Inflammatory macrophage treated with lipopolysaccharide for 4 hours (primary cell): ENCODE measurements at regions not wholly inside any gene's neighbourhood (a gene's known extent, or its start where the extent isn't known, plus 50 kb on each side); places are given as distances from the start of the nearest gene placed in this dataset.

ENCODE experiments used
- DNase-seq: peaks from one replicate; pipeline ENCODE4 v3.0.0-alpha.2; 2020

DNA sequence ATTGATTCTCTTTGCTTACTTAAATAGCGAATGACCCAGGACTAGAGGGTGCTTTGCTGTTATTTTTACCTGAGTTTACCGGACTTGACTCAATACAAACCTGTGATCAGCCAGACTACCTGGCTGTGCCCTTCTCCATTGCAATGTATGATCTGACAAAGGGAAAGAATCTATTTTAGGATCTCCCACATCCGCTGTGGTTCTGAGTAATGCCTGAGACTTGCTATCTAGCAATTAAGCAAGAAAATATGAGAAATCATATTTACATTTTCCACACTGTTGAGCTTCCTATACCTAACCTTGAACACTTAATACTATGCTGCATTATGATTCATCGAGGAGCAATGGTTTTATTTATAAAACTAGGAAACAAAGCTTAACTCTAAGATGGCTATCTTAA lies 215.2 kb downstream of the RAD51AP2 start:
- no peak for DNase-seq

DNA sequence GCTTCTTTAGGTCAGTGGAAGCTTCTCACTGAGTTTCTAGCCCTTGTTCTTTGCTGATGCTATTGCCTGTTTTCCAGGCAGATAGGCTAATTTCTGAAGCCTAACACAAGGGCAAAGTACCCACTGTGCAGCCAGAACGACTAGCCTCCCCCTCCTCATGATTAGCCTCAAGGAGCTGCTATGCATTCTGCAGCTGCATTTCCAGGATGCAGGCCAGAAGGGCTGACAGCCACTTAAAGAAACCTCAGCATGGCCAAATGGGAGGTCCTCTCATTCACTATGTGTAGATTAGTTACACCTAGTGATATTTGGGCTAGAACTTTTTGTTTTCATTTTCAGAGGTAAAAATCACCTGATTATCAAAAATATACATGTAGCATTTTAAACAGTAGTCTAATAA lies 216.0 kb downstream of the RAD51AP2 start:
- DNase-seq, result no peak

DNA sequence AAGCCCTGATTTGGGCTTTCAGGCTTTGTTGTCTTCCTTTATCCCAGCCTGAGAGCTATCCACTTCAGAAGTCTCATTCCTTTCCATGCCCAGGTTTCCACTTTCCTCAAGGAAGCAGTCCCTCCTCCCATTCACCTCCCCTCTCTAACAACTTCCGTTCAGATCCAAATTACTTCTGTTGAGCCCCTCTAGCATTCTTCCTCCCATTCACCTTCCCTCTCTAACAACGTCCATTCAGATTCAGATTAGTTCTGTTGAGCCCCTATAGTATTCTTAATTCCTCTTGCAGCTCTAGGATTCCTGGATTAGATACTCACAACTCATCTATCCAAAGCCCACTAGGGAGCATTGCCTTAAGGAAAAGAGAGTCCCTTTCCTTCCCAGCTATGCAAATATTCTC lies 216.8 kb downstream of the RAD51AP2 start:
- no peak for DNase-seq

DNA sequence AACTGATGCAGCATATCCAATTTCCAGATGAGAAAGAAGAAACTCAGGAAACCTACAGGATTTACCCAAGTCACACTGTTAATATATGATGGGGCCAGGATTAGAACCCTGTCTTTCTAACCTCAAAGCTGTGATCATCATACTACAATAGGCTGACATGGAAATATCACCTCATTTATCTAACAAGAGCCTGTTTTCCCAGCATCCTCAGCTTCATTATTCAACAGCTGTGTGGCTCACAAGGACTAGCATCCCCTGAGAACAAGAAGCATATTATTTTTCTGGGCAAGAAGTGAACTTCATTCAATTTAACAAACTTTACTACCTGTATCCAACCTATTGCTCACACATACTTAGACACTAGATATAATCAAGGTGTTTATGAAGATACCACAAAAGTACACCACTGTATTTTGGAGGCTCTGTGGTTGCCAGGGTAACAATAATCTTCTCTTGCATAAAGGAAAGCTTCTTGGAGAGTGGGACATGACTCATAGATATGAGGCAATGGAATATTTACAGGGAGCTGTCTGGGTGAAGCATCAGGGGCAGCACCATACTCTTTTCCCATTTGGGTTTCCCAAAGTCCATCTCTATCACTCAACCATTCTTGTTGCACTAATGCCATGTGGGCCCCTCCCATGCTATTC lies 218.2 kb downstream of the RAD51AP2 start:
- DNase-seq, result peak; percentile 6

DNA sequence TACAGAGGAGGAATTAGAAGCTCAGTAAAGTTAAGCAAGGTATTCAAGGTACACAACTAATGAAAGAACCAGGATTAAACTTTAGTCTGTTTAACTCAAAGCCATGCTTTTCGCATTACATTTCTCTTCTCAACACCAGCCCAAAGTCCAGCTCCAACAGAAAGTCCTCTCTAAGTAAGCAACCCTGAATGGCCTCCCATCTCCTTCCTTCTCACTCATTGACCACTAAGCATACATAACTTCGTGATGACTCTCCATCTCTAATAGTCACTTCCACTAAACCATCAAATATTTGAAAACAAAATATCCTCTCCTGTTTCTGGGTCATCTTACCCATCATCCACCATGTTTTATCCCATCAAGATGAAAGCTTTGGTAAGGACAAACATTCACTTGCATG lies 219.8 kb downstream of the RAD51AP2 start:
- no peak for DNase-seq

DNA sequence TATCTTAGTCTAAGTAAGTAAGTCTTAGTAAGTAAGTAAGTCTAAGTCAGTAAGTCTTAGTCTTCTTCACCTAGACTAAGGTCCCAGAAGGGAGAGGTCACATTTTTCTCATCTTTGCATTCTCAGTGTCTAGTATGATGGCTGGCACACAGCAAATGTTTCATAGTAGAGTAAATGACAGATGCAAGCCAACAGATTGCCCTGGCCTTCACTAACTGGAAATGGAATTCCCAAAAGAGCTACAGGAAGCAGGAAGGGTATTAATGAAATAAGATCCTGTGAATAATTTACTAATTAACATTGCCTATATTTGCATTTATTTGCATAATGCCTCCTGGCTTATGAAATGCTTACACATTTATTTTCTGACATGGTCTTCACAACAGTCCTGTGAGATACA lies 221.6 kb downstream of the RAD51AP2 start:
- DNase-seq, result no peak

DNA sequence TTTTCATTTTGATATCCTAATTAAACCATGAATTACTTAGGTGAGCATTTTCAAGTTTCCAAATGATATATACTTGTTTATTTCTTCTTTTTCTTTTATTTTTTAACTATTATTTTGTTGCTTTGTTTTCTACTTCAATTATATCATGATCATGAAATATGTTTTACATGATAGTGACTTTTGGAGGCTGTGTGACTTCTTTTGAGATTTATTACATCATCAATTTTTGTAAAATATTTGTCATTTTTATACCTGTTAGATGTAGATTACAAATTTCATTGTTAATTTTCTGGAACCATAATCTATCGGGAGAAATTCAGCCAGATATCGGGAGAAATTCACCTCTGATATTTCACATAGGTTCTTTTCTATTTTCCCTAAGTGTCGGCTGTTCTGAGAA lies 228.6 kb downstream of the RAD51AP2 start:
- no peak for DNase-seq

DNA sequence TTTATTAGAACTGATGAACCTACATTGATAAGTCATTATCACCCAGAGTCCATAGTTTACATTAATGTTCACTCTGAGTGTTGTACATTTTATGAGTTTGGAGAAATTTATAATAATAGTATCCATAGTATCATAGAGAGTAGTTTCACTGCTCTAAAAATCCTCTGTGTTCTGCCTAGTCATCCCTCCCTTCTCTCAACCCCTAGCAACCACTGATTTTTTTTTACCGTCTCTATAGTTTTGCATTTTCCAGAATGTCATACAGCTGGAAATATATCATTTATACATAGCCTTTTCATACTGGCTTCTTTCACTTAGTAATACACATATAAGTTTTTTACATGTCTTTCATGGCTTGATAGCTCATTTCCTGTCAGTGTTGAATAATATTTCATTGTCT lies 231.1 kb downstream of the RAD51AP2 start:
- no peak for DNase-seq

DNA sequence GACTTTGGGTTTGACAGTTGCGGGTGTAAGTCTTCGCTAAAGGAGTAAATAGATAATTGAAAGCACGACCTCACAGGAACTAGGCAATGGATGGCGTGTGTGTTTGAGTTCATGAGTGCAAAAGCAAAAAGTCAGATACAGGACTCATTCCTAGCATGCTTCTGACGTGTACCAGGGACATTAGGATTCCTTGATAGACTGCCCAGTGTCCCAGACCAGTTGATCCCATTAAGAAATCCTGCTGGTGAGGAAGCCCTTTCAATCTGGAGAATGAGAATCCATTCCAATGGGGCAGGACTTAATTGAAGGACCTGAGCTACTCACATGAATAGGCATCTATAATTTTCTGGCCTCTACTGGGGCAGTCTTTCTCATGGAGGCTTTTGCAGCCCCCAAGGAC lies 235.4 kb downstream of the RAD51AP2 start:
- DNase-seq, result no peak

DNA sequence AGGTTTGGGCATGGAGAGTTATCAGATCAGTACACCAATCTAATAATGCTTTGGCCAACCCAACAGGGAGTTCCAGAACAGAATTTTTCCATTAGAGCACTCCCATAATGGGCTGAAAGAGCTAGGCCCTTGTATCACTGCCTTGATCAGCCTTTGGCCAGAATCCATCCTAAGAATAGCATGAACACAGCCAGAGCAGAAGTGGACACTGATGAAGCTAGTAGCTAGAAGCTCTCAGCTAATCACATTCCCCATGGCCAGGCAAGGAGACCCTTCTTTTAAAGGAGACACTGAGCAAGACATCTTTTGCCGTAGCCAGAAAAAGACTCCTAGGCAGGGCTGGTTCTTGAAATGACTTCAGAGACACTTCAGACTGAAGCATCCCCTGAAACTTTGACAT lies 236.0 kb downstream of the RAD51AP2 start:
- DNase-seq, result no peak

DNA sequence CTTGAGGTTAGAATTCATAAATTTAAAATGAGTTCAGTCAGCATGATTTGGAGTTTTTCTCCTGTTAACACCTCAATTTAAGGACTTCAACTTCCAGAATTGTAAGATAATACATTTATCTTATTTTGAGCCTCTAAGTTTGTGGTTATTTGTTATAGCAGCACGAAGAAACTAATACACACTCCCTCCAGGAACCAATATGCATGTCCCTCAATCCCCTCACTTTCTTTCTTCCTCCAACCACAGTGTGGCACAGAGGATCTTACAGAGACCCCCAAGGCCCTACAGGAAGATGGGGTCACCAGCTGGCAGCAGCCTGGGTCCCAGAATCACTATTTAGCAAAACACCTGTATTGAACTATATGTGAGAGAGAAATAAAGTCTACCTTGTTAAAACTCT lies 242.0 kb downstream of the RAD51AP2 start:
- DNase-seq, result no peak

DNA sequence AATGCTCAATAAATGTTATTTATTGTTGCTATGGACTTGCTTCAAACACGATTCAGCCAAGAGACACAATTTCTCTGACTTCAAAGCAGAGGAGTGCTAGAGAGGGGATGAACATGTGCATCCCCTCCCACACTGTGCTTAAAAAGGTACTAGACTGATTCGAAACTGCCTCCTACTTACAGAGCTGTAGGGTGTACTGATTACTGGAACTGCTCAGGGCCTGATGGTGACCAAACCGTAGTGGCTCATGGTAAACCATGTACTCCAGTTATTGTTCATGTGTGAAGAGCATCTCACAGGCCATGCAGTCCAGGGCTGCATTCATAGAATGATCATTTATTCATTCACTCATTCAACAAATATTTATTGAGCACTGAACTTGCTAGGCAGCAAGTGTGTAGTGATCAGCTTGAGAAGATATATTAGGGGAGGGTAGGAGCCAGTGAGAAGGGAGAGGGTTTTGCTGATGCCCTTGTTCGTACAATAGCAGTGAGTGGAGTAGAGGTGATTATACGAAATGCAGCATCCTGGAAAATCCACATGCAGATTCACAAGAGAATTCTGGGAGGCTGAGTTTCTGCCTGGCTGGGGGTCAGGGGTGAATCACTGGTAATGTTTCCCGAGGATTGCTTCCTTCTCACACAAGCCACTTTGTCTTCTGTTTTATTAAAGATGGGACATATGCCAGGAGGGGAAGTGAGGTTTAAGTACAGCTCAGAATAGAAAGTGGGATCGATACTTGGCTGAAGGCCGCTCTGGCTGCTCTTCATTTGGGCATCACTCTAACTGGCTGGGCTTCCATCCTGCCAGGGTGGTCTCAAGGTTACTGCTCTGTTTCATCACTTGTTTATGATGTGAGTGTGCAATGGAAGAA lies 245.4 kb downstream of the RAD51AP2 start:
- DNase-seq, result no peak

DNA sequence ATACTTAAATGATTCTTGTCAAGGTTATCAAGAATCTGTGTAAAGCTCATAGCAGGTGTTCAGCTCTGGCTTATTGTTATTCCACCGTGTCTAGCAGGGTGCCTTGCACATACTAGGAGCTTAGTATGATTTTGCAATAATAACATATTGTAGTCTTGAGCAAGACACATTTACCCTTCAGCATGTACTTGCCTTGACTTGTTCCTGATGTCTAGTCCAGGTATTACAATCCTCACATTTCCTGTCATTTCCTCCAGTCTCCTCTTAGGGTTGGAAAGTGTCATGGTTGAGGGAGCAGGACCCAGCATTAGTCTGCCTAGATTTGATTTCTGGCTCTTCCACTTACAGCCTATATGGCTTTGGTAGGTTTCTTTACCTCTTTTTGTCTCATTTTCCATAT lies 246.1 kb downstream of the RAD51AP2 start:
- DNase-seq, result no peak

DNA sequence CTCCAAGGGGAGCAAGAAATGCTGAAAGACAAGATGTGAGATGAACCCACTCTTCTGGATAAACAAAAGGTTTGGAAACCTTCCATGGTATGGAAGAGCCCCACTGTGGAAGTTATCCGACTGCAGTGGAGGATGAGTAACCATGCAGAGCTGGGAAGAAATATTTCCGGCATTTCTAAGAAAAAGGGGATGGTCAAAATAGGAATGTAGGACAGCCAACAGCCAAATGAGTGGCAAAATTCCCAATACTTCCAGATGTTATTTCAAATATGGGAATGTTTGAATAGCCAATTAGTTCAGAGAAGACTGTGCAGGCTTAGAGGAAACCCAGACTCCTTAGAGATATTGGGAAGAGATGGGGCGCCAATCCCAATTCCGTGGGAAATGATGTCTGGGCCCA lies 246.8 kb downstream of the RAD51AP2 start:
- DNase-seq, result no peak

DNA sequence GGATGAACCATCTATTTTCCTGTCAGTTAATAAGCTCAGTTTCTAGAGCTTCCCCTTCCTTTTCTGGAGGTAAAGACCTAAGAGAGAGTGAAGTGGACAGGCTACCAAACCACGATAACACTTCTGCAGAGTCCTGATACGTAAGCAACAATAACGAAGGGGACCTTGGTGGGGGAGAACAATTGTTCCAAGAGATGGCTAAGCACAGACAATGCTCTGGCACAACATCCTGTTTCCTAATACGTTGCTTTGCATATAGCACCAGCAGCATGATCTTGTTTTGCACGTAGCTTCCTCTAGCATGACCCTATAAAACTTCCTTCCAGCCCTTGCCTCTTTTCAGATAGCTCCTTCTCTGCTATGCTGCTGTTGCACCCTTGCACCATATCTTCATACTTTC lies 247.3 kb downstream of the RAD51AP2 start:
- DNase-seq, result peak; percentile 18

DNA sequence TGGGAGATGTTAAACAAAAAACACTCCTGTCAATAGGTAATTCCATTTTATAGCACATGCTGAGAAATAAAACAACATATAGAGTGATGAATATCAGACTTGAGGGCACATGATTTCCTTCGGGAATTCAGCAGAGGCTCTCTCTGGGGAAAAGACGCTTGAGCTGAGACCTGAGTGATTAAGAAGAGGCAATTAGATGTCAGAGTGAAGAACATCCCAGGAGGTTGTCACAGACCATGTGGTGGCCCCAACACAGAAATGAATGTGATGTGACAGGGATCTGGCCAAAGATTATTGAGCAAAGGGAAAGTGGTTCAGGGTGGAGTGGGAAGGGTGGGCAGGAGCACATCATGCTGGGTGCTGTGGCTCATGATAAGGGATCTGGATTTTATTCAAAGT lies 254.7 kb downstream of the RAD51AP2 start:
- DNase-seq, result no peak

DNA sequence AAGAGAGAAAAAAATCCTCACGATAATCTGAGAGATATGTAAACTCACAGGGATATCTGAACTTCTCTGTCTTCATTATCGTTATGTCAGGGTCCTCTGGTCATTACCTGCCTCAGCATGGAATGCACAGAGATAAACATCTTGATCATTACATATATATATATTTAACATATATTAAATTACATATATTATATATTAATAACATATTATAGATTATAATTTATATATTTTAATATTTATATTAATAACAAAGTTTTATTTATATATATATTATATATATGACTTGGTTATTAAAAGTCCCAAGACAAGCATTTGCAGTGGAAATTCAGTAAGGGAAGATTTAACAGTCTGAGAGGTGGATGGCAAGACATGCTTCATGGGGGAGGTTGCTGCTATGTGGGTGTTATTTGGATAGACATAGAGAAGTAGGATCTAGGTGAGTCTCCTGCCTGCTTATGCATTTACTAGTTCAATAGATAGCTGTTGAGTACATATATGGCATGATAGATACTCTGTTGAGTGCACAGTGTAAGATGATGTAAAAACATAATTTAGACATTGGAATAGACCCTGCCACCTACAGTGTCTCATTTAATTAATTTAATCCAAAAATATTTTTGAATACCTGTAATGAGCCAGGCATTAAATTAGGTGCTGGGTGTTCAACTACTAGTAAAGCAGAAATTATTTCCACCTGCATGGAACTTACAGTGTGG lies 255.2 kb downstream of the RAD51AP2 start:
- no peak for DNase-seq

DNA sequence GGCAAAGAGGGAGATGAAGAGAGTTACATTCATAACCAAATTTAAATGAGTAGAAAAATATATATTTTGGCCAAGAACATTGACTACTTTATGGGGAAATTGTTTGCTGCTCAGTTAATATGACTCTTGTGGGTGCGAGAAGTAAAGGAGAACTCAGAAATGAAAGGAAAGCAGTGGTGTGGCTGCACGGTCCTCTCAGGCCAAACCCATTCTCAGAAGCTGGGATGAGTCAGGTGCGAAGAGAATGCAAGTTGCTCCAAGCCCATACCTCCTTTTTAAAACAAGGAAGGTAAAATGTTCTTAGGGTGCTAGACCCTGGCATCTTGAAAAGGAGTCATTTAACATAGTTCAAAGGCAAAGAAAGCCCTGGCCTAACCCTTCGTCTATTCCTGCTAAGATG lies 258.6 kb downstream of the RAD51AP2 start:
- no peak for DNase-seq

DNA sequence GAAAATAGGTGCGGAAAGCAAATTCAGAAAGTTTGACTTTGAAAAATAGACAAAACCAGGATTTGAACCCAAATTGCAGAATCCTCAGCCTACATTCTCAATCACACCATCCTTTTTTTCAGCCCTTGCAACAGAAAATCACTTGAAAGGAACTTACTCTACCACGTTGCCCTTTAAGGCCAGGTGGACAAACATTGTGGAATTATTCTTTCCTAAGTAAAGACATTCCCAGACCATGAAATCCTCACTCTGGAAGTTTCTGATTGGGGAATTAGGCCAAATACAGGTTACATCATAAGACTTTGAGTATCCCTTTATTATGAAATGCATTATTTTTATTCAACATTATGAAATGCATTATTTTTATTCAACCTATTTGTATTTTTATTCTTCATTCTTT lies 259.4 kb downstream of the RAD51AP2 start:
- DNase-seq, result no peak

DNA sequence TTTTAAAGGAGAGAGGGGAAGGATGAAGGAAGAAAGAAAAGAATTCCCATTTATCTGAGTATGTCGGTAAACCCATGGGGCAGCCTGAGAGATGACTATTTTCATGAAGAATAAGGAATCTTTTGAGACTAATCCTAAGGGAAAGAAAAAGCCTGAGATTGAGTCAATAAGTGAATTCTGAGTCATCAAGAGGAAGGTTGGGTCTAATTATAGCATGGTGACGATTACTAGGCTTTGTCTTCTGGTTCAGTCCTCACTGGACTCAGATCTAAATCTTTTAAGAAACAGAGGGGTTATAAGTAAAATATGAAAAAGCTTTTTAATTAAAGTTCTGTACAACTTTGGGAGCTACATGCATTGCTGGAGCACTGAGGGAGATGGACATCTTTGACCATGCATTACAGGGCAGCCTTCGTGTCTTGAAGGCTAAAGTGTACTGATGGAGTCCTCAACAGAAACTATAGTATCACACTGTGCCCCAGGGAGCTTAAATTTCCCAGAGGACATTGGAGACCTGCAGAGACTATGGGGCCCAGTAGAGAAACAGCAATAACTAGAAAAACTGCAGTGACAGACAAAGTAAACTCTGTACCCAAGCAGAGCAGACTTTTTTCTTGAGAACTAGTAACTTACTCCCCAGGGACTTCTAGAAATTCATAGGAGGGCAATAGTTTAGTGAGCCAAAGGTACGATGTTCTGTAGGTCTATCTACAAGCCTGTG lies 260.9 kb downstream of the RAD51AP2 start:
- DNase-seq, result no peak

DNA sequence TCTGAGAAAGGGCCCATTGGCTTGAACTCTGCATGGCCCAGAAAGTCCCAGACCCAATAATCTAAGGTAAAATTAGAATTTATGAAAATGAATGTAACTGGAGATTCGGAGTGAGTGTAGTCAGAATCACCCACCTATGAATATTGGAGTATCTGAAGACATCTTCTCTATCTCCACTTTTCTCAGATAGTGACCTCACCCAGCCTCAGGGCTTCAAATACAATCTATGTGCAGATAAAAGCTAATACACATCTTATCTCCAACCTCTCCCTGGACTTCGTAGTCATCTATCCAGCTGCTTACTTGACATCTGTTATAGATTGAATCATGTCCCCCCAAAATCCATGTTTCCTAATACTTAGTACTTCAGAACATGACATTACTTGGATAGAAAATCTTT lies 263.2 kb downstream of the RAD51AP2 start:
- no peak for DNase-seq

DNA sequence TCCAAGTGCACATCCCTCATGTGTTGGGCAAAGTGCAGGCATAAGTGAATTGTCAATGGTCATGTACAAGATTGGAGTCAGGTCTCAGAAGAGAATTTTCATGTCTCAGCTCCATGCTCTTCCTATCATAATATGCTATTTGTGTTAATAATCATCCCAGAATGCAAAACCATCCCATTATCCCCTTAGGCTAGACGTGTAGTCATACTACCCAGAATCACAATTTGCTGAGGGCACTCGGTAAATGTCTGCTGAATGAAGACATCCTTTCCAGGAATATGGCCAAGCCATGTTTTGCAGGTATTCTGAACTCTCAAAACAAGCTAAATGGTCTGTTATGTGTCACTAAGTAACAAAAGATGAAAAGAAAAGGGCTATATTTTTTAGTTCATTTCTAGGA lies 263.8 kb downstream of the RAD51AP2 start:
- DNase-seq, result no peak

DNA sequence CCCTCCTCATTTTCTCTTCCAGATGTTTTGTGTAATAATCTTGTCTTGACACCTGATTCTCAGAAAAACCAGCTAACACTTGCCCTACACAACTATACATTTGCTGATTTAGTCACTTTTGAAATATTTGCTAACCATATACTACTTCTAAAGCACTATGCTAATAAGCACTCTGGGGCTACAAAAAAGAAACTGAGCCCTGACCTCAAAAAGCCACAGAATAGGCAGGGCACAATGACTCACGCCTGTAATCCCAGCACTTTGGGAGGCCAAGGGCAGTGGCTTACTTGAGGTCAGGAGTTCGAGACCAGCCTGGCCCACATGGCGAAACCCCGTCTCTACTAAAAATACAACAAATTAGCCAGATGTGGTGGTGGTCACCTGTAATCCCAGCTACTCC lies 266.0 kb downstream of the RAD51AP2 start:
- no peak for DNase-seq
